ENCODE measurements at regions not wholly inside any gene's neighbourhood (a gene's known extent, or its start where the extent isn't known, plus 50 kb on each side); places are given as distances from the start of the nearest gene placed in this dataset.

DNA sequence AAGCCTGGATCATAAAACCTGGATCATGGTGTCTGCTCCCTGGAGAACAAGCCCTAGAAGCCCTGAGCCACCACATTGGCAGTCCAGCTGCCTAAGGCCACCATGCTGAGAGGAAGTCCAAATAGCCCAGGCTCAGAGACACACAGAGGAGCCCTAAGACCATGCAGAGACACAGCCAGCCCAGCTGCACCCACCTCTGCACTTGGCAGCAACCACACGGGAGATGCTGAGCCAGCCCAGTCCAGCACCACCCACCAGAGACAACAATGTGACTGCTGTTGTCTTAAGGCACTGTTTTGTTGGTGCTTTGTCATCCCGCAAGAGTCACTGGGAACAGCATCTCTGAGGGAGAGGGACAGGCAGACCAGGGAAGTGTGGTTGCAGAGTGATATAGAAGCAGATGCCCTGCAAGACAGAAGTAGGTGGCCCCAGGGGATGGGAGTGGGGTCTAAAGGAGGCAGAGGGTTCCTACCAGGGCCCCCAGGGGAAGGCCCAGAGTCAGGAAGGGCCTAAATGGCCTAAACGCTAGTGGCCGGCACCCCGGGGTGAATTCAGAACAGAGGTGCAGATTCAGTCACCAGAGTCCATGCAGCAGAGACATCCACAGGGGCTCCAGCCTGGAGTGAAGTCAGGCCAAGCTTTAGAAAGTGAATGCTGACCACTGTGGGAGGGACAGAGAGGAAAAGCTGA lies 105.4 kb upstream of the PRR20G start:
- DNase-seq, result no peak

DNA sequence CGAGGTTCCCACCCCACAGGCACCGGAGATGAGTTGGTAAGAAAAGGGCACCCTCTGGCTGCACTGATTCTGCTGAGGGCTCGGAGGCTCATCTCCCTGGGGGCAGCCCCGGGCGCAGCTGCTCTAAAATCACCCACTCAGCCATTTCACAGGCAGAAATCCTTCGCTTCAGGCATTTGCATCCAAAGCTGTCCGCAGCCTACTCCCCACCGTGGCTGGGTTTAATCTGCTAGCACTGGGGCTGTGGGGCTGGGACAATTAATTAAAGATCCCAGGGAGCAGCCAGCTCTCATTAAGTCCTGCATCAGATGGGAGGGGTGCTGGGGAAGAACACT lies 104.3 kb upstream of the PRR20G start:
- DNase-seq, result no peak

DNA sequence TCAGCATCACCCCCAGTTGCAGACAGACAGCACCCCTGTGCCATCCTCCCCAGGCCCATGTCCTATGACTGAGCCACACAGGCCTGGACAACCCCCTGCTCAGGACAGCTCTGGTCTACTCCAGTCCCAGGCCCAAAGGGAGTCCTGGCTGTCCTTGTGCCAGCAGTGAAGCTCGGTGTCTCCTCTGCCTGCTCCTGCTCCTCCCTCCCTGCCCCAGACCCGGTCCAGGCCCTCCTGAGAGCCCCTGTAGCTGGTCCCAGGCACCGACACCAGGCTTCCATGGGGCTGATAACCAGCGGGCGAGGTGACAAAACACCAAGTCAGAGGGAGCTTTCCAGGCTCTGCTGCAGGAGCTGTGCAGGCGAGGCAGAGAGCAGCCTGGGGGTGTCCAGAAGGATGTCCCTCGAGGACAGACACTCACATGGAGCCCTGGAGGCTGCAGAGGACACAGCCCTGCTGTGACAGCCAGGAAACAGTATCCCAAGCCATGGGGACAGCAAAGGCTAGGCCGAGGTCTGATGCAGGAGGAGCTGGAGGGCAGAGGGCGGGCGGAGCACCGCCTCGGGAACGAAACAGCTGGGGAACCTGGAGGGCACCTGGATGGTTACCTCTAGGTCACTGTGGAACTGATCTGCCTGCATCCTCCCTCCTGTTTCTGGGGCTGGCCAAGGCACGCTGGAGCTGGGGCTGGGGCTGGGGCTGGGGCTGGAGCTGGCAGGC lies 103.8 kb upstream of the PRR20G start:
- no peak for DNase-seq

DNA sequence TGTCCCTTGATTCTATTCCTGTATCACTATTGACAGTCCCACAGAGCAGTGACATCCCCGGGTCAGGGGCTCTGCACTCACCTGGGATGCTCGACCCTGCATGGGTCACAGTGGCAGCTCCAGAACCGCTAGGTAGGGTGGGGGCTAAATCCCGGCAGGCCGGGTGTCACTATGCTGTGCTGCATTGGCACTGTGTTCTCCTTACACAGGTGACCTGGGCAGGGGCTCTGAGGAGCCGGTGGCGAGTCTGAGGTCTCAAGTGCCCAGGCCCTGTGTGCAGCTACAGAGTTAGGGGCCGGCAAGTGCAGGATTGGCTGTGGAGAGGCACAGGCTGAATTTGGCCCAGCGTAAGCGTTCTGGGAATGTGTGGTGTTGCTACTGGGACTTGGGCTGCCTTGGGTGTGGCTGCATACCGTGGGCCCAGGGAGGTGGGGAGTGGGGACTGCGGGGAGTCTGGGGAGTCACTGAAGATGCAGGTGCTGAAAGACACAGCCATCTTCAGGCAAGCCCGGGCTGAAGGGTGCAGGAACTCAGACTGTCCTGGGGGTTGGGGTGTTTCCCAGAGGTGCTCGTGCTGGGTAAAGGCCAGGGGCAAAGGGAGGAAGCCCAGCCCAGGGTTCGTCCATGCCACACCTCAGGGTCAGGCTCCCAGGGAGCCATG lies 102.6 kb upstream of the PRR20G start:
- DNase-seq, result no peak

DNA sequence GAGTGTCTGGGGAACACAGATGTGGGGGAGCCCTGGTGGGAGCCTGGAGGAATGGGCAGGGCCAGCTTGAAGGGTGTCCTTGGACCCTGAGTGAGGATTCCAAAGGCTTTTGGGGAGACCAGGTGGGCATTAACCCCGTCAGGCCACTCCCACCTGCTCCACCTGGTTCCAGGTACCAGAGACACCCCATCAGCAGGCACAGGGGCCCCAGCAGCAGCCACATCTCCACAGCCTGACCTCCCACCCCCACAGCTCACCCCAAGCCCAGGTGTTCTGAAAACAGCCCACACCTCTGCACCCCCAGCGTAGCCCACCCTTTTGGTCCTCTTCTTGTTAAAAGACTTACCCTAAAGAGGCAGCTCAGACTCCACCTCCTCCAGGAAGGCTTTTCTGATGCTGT lies 102.1 kb upstream of the PRR20G start:
- no peak for DNase-seq

DNA sequence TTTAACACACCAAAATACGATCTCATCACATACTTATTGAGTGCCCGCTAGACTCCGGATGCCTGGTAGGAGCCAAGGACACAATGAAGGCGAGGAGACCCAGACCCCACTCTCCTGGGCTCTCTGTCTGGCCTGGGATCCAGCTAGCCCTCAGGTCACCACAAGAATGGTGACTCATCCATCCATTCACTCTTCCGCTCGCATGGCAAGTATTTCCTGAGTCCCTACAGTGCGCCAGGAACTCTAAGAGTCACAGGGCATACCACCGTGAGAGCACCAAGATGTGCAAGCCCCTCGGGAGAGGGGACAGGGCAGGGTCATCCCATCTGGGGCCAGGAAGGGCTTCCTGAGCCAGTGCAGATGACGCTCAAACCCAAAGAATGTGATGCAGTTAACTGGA lies 101.6 kb upstream of the PRR20G start:
- no peak for DNase-seq

DNA sequence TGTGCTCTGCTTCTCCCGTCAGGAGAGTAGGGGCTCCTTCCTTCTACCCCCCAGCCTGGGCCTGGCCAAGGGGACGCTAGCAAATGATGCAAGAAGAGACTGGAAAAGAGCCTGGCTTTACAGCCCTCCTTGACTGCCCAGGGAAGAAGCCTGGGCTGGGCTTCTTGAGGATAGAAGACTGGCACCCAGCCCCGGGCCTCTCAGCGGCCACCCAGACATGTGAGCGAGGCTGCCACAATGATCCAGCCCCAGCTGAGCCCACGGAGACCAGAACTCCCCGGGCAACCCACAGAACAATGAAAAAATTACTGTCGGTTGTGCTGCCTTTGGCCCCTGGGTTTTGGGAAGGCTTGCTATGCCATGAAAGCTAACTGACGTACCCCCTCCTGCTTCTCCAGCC lies 100.6 kb upstream of the PRR20G start:
- DNase-seq, result no peak

DNA sequence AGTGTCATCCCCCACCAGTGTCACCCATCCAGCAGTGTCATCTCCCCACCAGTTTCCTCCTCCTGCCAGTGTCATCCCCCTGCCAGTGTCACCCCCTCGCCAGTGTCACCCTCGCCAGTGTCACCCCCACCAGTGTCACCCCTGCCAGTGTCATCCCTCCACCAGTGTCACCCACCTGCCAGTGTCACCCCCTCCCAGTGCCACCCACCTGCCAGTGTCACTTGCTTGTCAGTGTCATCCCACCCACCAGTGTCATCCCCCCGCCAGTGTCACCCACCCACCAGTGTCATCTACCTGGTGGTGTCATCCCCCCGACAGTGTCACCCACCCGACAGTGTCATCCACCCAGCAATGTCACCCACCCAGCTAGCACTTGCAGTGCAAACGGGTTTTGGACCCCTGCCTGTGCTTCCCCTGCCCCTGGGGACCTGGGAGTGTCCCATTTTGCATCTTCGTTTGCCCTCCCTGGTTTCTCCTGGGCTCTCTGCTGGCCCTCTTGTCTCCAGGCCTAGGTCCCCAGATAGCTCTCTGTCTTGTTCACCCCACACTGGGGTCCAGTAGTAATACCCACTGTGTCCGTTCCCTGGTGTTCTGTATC lies 99.8 kb upstream of the PRR20G start:
- DNase-seq, result no peak

DNA sequence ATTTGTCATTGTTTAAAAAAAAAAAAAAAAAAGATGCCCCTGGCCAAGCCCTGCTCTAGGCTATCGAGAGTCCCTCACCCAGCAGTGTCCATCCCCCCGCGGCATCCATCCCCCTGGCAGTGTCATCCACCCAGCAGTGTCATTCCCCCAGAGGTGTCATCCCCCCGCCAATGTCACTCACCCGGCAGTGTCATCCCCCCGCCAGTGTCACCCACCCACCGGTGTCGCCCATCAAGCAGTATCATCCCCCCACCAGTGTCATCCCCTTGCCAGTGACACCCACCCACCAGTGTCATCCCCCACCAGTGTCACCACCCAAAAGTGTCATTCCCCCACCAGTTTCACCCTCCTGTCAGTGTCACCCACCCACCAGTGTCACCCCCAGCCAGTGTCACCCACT lies 99.3 kb upstream of the PRR20G start:
- DNase-seq, result no peak

DNA sequence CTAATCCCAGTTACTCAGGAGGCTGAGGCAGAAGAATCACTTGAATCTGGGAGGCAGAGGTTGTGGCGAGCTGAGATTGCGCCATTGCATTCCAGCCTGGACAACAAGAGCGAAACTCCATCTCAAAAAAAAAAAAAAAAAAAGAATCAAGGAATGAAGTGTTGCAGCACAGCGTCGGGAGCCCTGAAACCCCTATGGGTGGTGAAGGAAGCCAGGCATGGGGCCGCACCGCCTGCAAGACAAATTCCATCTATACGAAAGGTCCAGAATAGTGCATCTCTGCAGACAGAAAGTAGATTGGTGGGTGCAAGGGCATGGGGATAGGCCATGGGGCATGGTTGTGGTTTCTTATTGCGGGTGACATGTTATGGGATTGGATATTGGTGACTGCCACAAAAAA lies 98.6 kb upstream of the PRR20G start:
- no peak for DNase-seq

DNA sequence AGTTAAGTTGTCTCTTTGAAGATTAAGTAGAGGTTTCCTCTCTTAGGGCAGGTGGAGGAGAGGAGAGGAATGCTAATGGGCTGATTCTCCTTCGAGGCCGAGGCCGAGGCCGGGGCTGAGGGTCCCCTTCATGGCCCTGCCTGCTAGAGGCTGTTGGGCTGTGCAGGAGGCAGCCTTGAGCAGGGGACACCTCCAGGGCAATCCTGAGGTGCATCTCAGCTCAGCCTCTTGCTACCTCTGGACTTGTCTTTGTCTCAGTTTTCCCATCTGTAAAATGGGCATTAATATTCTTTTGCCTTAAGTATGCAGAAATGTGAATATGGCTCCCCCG lies 97.7 kb upstream of the PRR20G start:
- no peak for DNase-seq

DNA sequence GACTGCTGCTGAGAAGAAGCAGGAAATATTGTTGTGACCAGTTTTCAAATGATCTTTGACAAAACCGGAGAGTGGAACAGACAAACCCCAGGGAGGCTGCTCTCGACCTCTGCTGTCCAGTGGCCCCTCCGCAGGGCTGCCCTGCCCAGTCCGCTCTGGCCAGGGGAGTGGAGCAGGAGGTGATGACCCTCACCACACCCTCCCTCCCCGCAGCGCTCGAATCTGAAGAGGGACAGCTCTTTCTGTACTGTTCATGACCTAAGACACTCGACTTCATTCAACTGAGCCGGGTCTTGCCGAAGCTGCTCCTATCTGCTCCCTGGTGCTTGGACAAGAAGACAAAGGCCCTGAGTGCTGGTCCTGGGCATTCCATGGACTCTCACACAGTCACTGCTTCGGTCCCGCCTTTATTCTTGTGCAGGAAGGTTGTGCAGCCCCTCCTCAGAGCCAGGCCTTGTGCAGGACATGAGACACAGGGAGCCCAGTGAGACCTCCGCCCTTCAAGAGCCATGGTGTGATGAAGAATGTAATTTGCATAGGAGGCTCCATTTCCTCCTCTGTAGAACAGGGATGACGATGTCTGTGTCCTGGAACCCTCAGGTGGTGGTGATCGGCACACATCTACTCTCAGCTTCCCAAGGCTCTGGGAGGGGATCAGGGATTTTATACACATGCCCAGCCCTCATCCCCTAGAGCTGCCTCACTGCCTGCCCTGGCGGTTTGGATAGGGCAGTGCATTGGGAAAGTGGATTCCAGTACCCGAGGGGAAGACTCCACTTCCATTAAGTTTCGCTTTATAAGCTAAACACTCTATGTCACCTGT lies 97.1 kb upstream of the PRR20G start:
- DNase-seq, result no peak

DNA sequence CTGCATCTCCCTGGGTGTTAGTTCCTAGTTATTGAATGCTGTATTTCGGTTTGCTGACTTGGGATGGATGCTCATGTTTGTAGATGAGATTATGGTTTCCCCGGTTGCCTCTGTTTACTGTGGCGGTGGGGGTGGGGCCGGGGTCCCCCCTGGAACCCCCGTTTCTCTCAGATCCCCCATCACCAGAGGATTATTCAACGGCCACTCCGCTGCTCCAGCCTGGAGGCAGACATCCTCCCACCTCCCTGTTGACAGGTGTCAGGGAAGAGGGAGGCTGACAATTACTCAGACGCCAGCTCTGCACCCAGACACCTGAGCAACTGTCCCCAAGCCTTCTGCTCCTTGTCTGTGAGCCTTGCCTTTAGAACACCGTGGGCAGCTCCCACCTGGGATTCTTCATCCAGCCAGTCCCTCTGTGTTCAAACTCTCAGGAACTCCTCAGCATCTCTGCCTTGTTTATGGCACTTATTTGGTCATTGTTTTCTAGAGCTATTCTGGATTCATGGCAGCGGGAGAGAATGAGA lies 95.9 kb upstream of the PRR20G start:
- DNase-seq, result no peak

DNA sequence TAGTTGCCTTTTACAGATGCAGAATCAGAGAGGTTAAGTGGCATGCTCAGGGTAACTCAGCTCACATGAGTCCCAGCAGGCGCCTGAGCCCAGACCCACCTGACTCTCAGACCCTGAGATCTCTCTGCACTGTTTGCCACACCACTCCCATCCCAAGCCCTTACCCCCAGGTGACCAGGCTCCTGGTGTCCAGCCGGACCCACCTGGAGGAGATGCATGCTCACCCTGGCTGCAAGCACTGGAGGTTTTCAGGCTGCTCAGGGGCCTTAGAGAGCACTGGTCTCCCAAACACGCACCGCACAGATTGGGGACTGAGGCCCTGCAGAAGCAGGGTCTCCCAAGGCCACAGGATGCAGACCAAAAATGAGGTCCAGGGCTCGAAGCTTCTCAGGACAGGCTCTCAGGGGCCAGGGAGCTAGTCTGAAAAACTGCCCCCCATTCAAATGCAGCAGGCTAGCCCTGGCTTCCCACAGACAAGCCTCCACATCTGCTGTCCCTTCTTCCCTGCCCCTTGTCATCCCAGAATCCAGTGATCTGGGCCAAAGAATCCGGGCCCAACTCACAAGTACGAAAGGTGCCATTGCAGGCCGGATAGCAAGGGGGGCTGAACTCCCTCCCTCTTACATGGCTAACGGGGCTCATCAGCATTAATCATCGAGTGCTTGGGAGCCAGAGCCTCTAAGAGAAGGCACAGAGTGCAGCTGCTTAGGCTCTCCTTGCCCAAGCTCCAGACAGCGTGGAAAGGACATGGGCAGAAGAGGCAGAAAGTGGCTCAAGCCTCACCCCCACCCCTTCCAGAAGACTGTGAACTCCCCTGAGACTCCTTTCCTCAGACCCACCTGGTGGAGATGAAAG lies 90.2 kb upstream of the PRR20G start:
- no peak for DNase-seq

DNA sequence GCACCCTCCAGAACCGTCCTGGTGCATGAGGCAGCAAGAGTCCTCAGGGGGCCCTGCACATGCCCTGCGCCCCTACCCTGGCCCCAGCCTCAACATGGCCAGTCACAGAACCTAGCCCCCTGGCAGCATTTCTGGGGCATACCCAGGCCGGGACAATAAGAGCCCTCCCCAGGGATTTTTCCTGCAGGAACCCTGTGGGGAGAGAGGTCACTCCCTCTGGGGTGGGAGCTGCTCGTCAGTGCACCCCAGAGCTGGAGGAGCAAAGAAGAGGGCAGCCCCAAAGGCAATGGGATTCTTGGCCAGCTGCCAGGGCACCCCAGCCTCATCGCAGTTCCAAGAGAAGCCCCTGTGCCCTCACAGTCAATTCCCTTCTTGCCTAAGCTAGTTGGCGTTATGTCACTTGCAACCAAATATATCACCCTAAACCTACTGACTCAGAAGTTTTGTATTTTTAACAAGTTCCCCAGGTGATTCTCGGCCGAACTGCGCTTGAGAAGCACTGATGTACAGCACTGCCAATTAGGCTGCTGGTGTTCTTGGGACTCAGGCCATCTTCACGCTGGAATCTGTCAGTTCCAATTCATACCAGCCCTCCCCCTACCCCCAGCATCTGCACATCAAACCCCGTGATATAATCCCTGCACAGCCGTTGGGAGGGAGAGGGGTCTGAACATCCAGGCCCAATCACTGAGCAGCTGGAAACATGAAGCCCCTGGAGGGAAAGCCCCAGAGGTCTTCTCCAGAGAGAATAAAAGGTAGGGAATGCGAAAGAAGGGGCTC lies 87.5 kb upstream of the PRR20G start:
- DNase-seq, result no peak

DNA sequence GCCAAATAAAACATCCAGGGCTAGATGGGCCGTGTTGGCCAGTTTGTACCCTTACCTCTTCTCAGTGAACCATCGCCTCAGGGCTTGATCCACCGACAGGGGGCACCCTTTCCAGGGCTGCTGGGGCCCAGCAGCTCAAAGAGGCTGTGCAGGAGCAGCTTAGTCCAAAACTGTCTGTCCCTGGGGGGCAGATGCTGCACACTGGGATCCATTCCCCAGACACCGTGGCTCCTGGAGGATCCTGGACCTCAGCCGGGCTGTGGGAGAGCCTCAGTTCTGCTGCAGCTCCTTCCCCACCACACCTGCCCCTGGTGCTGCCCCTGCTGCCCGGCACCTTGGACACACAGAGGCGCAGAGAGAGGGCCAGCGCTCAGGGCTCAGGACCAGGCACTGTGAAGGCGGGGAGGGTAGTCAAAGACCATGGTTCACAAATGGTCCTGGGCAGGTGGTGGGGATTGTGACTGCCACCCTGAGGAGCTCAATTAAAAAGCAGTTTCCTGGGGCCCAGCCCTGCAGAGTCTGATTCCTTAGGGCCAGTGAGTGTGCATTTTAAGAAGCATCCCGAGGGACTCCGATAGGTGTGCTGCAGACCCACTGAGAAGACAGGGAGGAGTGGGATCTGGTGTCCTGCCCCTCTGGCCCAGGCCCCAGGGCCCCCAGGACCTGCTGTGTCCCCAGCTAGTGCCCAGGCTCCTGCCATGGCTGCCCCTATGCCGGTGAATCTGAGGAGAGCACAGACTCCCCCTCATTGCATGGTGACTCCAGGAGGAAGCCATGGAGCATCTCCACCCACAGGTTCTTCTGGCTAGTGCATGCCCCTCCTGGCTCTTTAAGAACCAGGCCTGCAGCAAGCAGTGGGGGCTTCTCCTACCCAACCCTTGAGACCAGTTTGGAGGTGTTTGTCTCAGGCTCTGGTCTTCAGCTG lies 86.5 kb upstream of the PRR20G start:
- no peak for DNase-seq

DNA sequence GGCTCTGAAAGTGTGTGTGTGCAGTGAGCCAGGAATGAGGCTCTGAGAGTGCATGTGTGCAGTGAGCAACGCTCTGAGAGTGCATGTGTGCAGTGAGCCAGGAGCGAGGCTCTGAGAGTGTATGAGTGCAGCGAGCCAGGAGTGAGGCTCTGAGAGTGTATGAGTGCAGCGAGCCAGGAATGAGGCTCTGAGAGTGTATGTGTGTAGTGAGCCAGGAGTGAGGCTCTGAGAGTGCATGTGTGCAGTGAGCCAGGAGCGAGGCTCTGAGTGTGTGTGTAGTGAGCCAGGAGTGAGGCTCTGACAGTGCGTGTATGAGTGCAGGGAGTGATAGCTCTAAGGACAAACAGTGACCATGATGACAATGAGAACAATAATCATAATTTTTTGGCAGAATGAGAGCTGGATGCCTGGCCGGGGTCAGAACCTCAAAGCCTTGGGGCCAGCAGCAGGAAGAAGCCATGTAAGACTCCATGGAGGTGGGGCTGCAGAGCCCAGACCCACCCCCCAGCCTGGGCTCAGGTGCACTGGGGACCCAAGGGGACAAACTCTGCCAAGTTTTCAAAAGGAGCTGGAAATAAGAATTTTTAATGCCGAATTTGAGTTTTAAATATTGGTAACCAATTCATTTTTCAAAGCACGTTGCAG lies 85.7 kb upstream of the PRR20G start:
- DNase-seq, result no peak

DNA sequence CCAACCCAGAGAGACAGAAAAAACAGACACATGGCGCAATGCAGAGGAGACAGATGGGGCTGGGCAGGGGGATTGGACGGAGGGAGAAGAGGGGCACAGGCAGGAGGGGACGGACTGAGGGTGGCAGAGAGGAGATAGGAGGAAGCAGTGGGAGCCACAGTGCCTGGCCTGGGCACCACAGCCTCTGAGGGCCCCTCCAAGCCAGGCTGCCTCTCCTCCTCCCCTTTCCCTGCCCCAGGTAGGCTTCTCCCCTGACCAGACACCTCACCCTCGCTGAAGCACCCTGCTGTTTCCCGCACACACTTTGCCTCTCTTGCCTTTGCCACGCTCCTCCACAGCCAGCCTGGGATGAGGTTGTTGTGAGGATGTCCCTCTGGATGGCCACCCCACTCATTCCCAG lies 84.0 kb upstream of the PRR20G start:
- DNase-seq, result no peak

DNA sequence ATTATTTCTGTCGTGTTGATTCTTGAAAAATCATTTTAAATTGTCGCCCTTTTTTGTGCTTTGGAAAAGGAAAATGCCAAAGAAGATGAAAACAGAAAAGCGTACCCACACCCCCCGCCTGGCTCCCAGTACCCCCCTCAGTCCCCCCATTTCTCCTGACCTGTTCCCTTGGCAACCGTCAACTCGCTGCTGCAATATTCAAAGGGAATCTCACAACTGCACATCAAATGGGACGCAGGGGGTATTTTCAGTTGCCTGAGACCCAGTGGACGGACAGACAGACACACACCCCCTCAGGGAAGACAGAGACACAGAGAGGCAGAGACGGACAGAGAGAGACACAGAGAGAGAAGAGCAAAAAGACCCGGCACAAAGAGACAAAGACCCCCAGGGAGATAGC lies 83.5 kb upstream of the PRR20G start:
- no peak for DNase-seq

DNA sequence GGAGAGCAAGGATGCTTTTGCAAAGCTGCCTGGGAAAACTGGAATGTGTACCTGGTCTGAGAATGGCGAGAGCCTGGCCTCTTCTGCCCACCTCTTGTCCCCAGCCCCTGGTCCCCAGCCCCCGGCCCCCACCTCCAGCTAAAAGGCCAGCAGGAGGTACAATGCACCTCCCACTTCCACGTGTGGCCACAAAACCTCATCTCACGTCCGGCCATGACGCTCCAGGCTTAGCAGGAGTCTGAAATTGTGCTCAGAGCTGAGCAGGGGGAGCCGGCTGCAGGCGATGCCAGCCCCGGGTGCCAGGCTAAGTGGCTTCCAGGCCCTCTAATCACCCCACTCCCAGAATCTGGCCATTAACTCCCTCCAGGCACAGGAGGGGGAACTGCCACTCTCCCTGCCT lies 83.1 kb upstream of the PRR20G start:
- no peak for DNase-seq
